ENCODE measurements at regions not wholly inside any gene's neighbourhood (a gene's known extent, or its start where the extent isn't known, plus 50 kb on each side); places are given as distances from the start of the nearest gene placed in this dataset.

GRCh38 chr13:82565201-82565600 lies 1317.1 kb downstream of the SLITRK1 start:
- no peak for DNase-seq (ENCODE audit: insufficient read length, low spot score, missing footprints)
- Histone ChIP-seq H3K36me3 (ENCODE audit: insufficient read depth, low read length) (no peaks in the 10 kb centered on the region), H3K79me2 (ENCODE audit: insufficient read depth, low read length) (no peaks in the 10 kb centered on the region), H2AFZ (ENCODE audit: low read length) (no peak overlapping the region), H3K4me3 (ENCODE audit: insufficient read depth, low read length) (no peak overlapping the region), H3K27me3 (ENCODE audit: insufficient read depth, low read length) (no peaks in the 10 kb centered on the region), H3K27ac (ENCODE audit: low read depth, low read length) (no peak overlapping the region), H3K9me3 (ENCODE audit: low read depth, low read length) (peaks cover 3% of the 10 kb centered on the region), H4K20me1 (ENCODE audit: insufficient read depth, low read length) (no peaks in the 10 kb centered on the region), H3K4me2 (ENCODE audit: insufficient read depth, low read length) (no peak overlapping the region), H3K4me1 (ENCODE audit: insufficient read depth, low read length) (no peaks in the 10 kb centered on the region)
- no peak for TF ChIP-seq CTCF (IDR thresholded peaks at IDR 0.05; ENCODE audit: extremely low read depth, low read depth, low read length)

- no peak overlapping the region for H2AFZ ChIP-seq (ENCODE audit: low read length)
- no peaks in the 10 kb centered on the region for H3K79me2 ChIP-seq (ENCODE audit: insufficient read depth, low read length)
- no peak overlapping the region for H3K4me3 ChIP-seq (ENCODE audit: insufficient read depth, low read length)
- DNase-seq (ENCODE audit: insufficient read length, low spot score, missing footprints) = no peak
- no peaks in the 10 kb centered on the region for H4K20me1 ChIP-seq (ENCODE audit: insufficient read depth, low read length)
- H3K27me3 ChIP-seq (ENCODE audit: insufficient read depth, low read length) = no peaks in the 10 kb centered on the region
- no peaks in the 10 kb centered on the region for H3K4me1 ChIP-seq (ENCODE audit: insufficient read depth, low read length)
- TF ChIP-seq CTCF (IDR thresholded peaks at IDR 0.05; ENCODE audit: extremely low read depth, low read depth, low read length) = no peak
- no peaks in the 10 kb centered on the region for H3K9me3 ChIP-seq (ENCODE audit: low read depth, low read length)
- no peaks in the 10 kb centered on the region for H3K36me3 ChIP-seq (ENCODE audit: insufficient read depth, low read length)
- no peak overlapping the region for H3K27ac ChIP-seq (ENCODE audit: low read depth, low read length)
- H3K4me2 ChIP-seq (ENCODE audit: insufficient read depth, low read length) = no peak overlapping the region
These were observed 1321.4 kb downstream of the SLITRK1 start for GRCh38 chr13:82560889-82561288.

GRCh38 chr13:82522872-82523271 lies 1359.4 kb downstream of the SLITRK1 start:
- Histone ChIP-seq H3K27ac (ENCODE audit: low read depth, low read length) (no peak overlapping the region), H3K27me3 (ENCODE audit: insufficient read depth, low read length) (no peaks in the 10 kb centered on the region), H3K9me3 (ENCODE audit: low read depth, low read length) (no peaks in the 10 kb centered on the region), H3K4me2 (ENCODE audit: insufficient read depth, low read length) (no peak overlapping the region), H3K79me2 (ENCODE audit: insufficient read depth, low read length) (no peaks in the 10 kb centered on the region), H4K20me1 (ENCODE audit: insufficient read depth, low read length) (no peaks in the 10 kb centered on the region), H3K36me3 (ENCODE audit: insufficient read depth, low read length) (no peaks in the 10 kb centered on the region), H2AFZ (ENCODE audit: low read length) (no peak overlapping the region), H3K4me3 (ENCODE audit: insufficient read depth, low read length) (no peak overlapping the region), H3K4me1 (ENCODE audit: insufficient read depth, low read length) (no peaks in the 10 kb centered on the region)
- no peak for DNase-seq (ENCODE audit: insufficient read length, low spot score, missing footprints)
- TF ChIP-seq CTCF (IDR thresholded peaks at IDR 0.05; ENCODE audit: extremely low read depth, low read depth, low read length) = no peak

GRCh38 chr13:82506805-82507414 lies 1375.4 kb downstream of the SLITRK1 start:
- H2AFZ ChIP-seq (ENCODE audit: low read length) = no peak overlapping the region
- DNase-seq (ENCODE audit: insufficient read length, low spot score, missing footprints) = no peak
- no peaks in the 10 kb centered on the region for H3K79me2 ChIP-seq (ENCODE audit: insufficient read depth, low read length)
- H3K9me3 ChIP-seq (ENCODE audit: low read depth, low read length) = peaks cover 2% of the 10 kb centered on the region
- H3K4me2 ChIP-seq (ENCODE audit: insufficient read depth, low read length) = no peak overlapping the region
- H3K36me3 ChIP-seq (ENCODE audit: insufficient read depth, low read length) = no peaks in the 10 kb centered on the region
- no peak for TF ChIP-seq CTCF (IDR thresholded peaks at IDR 0.05; ENCODE audit: extremely low read depth, low read depth, low read length)
- H3K4me1 ChIP-seq (ENCODE audit: insufficient read depth, low read length) = no peaks in the 10 kb centered on the region
- H3K27ac ChIP-seq (ENCODE audit: low read depth, low read length) = no peak overlapping the region
- no peaks in the 10 kb centered on the region for H4K20me1 ChIP-seq (ENCODE audit: insufficient read depth, low read length)
- no peaks in the 10 kb centered on the region for H3K27me3 ChIP-seq (ENCODE audit: insufficient read depth, low read length)
- H3K4me3 ChIP-seq (ENCODE audit: insufficient read depth, low read length) = no peak overlapping the region

All from osteoblast (primary cell).